ENCODE measurements at regions not wholly inside any gene's neighbourhood (a gene's known extent, or its start where the extent isn't known, plus 50 kb on each side); places are given as distances from the start of the nearest gene placed in this dataset.

DNA sequence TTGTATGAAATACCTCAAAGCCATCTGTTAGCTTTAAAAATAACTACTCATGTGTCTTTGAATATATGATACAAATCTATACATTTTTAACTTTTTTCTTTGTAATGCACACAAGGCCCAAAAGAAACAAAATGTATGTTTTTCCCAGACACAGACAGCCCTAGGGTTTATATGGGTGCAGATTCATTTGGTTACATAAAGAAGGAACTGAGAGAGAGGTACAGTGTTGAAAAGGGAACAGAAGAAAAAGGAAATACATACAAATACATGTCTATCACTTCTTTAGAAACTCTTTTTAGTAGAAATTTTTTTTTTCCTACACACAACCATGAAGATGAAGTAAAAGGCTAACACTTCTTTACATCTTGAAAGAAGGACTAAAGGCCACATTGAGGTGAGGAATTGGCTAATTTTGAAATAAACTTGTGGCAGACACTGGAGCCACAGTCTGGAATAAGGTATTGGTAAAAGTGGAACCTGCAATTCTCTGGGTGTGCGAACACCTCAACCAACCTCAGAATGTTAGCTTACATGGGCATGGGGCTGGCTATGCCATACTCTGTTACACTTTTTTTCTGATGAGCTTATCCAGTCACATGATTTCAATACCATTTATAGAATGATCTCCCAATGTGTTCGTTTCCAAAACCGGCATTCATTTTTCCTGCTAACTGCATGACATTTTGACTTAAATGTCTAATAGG, 67.9 kb downstream of the FAM47C start:
- no peak for TF ChIP-seq ZNF70 (CRISPR knock-in tag; IDR thresholded peaks at IDR 0.05)
- TF ChIP-seq, protein P1, sequence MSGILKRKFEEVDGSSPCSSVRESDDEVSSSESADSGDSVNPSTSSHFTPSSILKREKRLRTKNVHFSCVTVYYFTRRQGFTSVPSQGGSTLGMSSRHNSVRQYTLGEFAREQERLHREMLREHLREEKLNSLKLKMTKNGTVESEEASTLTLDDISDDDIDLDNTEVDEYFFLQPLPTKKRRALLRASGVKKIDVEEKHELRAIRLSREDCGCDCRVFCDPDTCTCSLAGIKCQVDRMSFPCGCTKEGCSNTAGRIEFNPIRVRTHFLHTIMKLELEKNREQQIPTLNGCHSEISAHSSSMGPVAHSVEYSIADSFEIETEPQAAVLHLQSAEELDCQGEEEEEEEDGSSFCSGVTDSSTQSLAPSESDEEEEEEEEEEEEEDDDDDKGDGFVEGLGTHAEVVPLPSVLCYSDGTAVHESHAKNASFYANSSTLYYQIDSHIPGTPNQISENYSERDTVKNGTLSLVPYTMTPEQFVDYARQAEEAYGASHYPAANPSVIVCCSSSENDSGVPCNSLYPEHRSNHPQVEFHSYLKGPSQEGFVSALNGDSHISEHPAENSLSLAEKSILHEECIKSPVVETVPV (CRISPR knock-in tag; IDR thresholded peaks at IDR 0.05): no peak

Data from SK-N-SH treated with all-trans-retinoic acid at 6 μM for 48 hours (cell line).